ENCODE measurements at regions not wholly inside any gene's neighbourhood (a gene's known extent, or its start where the extent isn't known, plus 50 kb on each side); places are given as distances from the start of the nearest gene placed in this dataset.

- no peak for TF ChIP-seq CTCF (IDR thresholded peaks at IDR 0.05)
- TF ChIP-seq RCOR1 (IDR thresholded peaks at IDR 0.05; ENCODE audit: low read length) = no peak
- TF ChIP-seq POLR2AphosphoS5 (IDR thresholded peaks at IDR 0.05; ENCODE audit: low read depth, low read length) = no peak
- no peak for TF ChIP-seq TAF1 (IDR thresholded peaks at IDR 0.05; ENCODE audit: borderline replicate concordance, low read depth, low read length)
- no peak for TF ChIP-seq SMC3 (IDR thresholded peaks at IDR 0.05; ENCODE audit: low read depth, low read length)
- TF ChIP-seq EP300 (IDR thresholded peaks at IDR 0.05; ENCODE audit: borderline replicate concordance in 1 of 2, low read depth in 1 of 2, low read length in 1 of 2) = no peak
These were observed 192.1 kb upstream of the TTC14 start for GRCh38 chr3:180409883-180410282.

All from SK-N-SH (cell line).